H9 (cell line): ENCODE measurements at regions not wholly inside any gene's neighbourhood (a gene's known extent, or its start where the extent isn't known, plus 50 kb on each side); places are given as distances from the start of the nearest gene placed in this dataset.

Experiments
- DNase-seq: peaks from one replicate; pipeline ENCODE4 v3.0.0-alpha.2; 2017
- H2AFZ ChIP-seq: one replicate; pipeline ENCODE4 v1.6.1; 2013; ENCODE audit warnings: mild to moderate bottlenecking, low read length, control low read depth, moderate library complexity
- H2AK5ac ChIP-seq: 2 replicates; pipeline ENCODE4 v1.6.1; 2013; ENCODE audit warnings: low read length, control low read depth, mixed read lengths; ENCODE audit not compliant: insufficient read length
- H2BK120ac ChIP-seq: one replicate; pipeline ENCODE4 v1.6.1; 2013; ENCODE audit warnings: low read depth, mild to moderate bottlenecking, low read length, control low read depth, inconsistent platforms; ENCODE audit not compliant: poor library complexity, severe bottlenecking
- H2BK12ac ChIP-seq: 2 replicates; pipeline ENCODE4 v1.6.1; 2013; ENCODE audit warnings: low read length, control low read depth, mixed read lengths, low read depth; ENCODE audit not compliant: insufficient read length
- H2BK15ac ChIP-seq: 2 replicates; pipeline ENCODE4 v1.6.1; 2013; ENCODE audit warnings: low read depth, low read length, control low read depth
- H2BK20ac ChIP-seq: one replicate; pipeline ENCODE4 v1.6.1; 2013; ENCODE audit warnings: low read depth, mild to moderate bottlenecking, low read length, control low read depth, inconsistent platforms; ENCODE audit not compliant: poor library complexity, severe bottlenecking
- H2BK5ac ChIP-seq: 2 replicates; pipeline ENCODE4 v1.6.1; 2013; ENCODE audit warnings: low read length, control low read depth, mixed read lengths; ENCODE audit not compliant: insufficient read length
- H3K14ac ChIP-seq: 2 replicates; pipeline ENCODE4 v1.6.1; 2013; ENCODE audit warnings: low read length, control low read depth; ENCODE audit not compliant: insufficient read depth
- H3K18ac ChIP-seq: 2 replicates; pipeline ENCODE4 v1.6.1; 2013; ENCODE audit warnings: low read depth, mild to moderate bottlenecking, mixed read lengths, low read length, control low read depth; ENCODE audit not compliant: insufficient read length
- H3K23ac ChIP-seq: 2 replicates; pipeline ENCODE4 v1.6.1; 2013; ENCODE audit warnings: low read length, control low read depth, mixed read lengths, low read depth; ENCODE audit not compliant: insufficient read length
- H3K23me2 ChIP-seq: 2 replicates; pipeline ENCODE4 v1.6.1; 2013; ENCODE audit warnings: low read depth, mild to moderate bottlenecking, mixed read lengths, low read length, control low read depth; ENCODE audit not compliant: insufficient read length, poor library complexity, severe bottlenecking
- H3K27ac ChIP-seq: 2 replicates; pipeline ENCODE4 v1.5.1; 2013; ENCODE audit warnings: low read length, control low read depth, mixed read lengths, low read depth; ENCODE audit not compliant: insufficient read length
- H3K27me3 ChIP-seq: 2 replicates; pipeline ENCODE4 v1.6.1; 2013; ENCODE audit warnings: low read length, control low read depth, inconsistent platforms; ENCODE audit not compliant: insufficient read depth
- H3K4ac ChIP-seq: 2 replicates; pipeline ENCODE4 v1.6.1; 2013; ENCODE audit warnings: low read depth, mild to moderate bottlenecking, control low read depth, inconsistent platforms, low read length, moderate library complexity
- H3K4me1 ChIP-seq: 2 replicates; pipeline ENCODE4 v1.6.1; 2013; ENCODE audit warnings: low read length, control low read depth, inconsistent platforms; ENCODE audit not compliant: insufficient read depth
- H3K4me2 ChIP-seq: 2 replicates; pipeline ENCODE4 v1.6.1; 2013; ENCODE audit warnings: low read length, control low read depth, mixed read lengths; ENCODE audit not compliant: insufficient read length, insufficient read depth
- H3K56ac ChIP-seq: 2 replicates; pipeline ENCODE4 v1.6.1; 2013; ENCODE audit warnings: low read depth, mild to moderate bottlenecking, mixed read lengths, low read length, control low read depth; ENCODE audit not compliant: insufficient read length
- H3K79me1 ChIP-seq: 2 replicates; pipeline ENCODE4 v1.6.1; 2013; ENCODE audit warnings: low read depth, mild to moderate bottlenecking, moderate library complexity, low read length, control low read depth, inconsistent platforms; ENCODE audit not compliant: insufficient read depth, poor library complexity, severe bottlenecking
- H3K79me2 ChIP-seq: 2 replicates; pipeline ENCODE4 v1.6.1; 2013; ENCODE audit warnings: low read length, control low read depth, inconsistent platforms; ENCODE audit not compliant: insufficient read depth
- H3K9ac ChIP-seq: 2 replicates; pipeline ENCODE4 v1.6.1; 2013; ENCODE audit warnings: low read length, control low read depth, mixed read lengths; ENCODE audit not compliant: insufficient read length; ENCODE audit errors: extremely low read depth
- H3K9me3 ChIP-seq: one replicate; pipeline ENCODE4 v1.6.1; 2013; ENCODE audit warnings: low read depth, low read length, inconsistent platforms; ENCODE audit not compliant: control insufficient read depth
- H3T11ph ChIP-seq: one replicate; pipeline ENCODE4 v1.6.1; 2013; ENCODE audit warnings: mild to moderate bottlenecking, low read length, control low read depth, inconsistent platforms
- H4K20me1 ChIP-seq: one replicate; pipeline ENCODE4 v1.6.1; 2013; ENCODE audit not compliant: control insufficient read depth, insufficient read length, insufficient read depth
- H4K5ac ChIP-seq: 2 replicates; pipeline ENCODE4 v1.6.1; 2013; ENCODE audit warnings: low read depth, mild to moderate bottlenecking, mixed read lengths, low read length, control low read depth; ENCODE audit not compliant: insufficient read length
- H4K8ac ChIP-seq: replicated peaks from 2 replicates; pipeline ENCODE4 v1.6.1; 2013; ENCODE audit warnings: low read length, control low read depth, mixed read lengths, low read depth; ENCODE audit not compliant: insufficient read length
- H4K91ac ChIP-seq: 2 replicates; pipeline ENCODE4 v1.6.1; 2013; ENCODE audit warnings: low read depth, mild to moderate bottlenecking, moderate library complexity, mixed read lengths, low read length, control low read depth; ENCODE audit not compliant: insufficient read length
- H3K27ac Mint-ChIP-seq, 3 experiments: 2 replicates in 2 of 3; 3 replicates in 1 of 3; pipeline ENCODE4 v1.8.0; 2020 to 2021; ENCODE audit warnings: mixed read lengths in 3 of 3, mild to moderate bottlenecking in 1 of 3, moderate library complexity in 1 of 3
- H3K27me3 Mint-ChIP-seq: 2 replicates; pipeline ENCODE4 v1.8.0; 2021; ENCODE audit warnings: low read depth, mild to moderate bottlenecking, moderate library complexity, mixed read lengths
- H3K36me3 Mint-ChIP-seq, 3 experiments: 2 replicates in 2 of 3; 3 replicates in 1 of 3; pipeline ENCODE4 v1.8.0; 2020 to 2021; ENCODE audit warnings: low read depth in 3 of 3, mixed read lengths in 3 of 3; ENCODE audit not compliant: insufficient read depth in 1 of 3
- H3K4me1 Mint-ChIP-seq, 2 experiments: 2 replicates each; pipeline ENCODE4 v1.8.0; 2020; ENCODE audit warnings: mixed read lengths in 2 of 2
- H3K4me3 Mint-ChIP-seq, 2 experiments: 2 replicates in 1 of 2; 3 replicates in 1 of 2; pipeline ENCODE4 v1.8.0; 2020 to 2021; ENCODE audit warnings: mild to moderate bottlenecking in 2 of 2, mixed read lengths in 2 of 2, moderate library complexity in 1 of 2
- H3K9me3 Mint-ChIP-seq, 2 experiments: 2 replicates in 1 of 2; 3 replicates in 1 of 2; pipeline ENCODE4 v1.8.0; 2020; ENCODE audit warnings: mild to moderate bottlenecking in 2 of 2, mixed read lengths in 2 of 2, moderate library complexity in 1 of 2
- CTCF ChIP-seq: fragments of 200-600 bp; sonication (generic); conservative IDR thresholded peaks from 3 replicates; pipeline ENCODE4 v1.8.0; 2021; ENCODE audit warnings: antibody characterized with exemption, mild to moderate bottlenecking
- WGBS: extraction: QIAGEN DNeasy Blood & Tissue Kit; methylation state at CpG from one replicate; pipeline ENCODE4 v1.1.7; 2013; ENCODE audit warnings: missing lambda C conversion rate, low lambda C conversion rate, mixed read lengths; ENCODE audit not compliant: insufficient read length; ENCODE audit errors: extremely low coverage; 5-methylcytosine and 5-hydroxymethylcytosine counted together

DNA sequence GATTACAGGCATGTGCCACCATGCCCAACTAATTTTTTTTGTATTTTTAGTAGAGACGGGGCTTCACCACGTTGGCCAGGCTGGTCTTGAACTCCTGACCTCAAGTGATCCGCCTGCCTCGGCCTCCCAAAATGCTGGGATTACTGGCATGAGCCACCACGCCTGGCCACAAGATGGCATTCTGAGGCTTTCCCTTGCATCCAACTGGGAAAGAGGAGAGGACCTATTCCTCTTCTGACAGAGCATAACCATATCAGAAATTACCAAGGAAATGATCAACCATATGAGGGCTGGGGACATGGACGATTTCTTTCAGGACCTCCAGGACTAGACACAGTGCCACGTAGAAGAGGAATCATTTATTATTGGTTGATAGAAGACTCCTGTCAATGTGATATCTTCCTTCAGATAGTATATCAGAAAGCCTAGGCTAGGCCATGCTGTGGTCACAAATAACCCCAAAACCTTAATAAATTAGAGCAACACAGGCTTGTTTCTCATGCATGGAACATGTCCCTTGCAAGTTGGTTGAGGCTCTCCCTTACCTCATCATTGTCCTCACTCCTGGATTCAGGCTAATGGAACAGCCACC lies 372.3 kb upstream of the IL12A start:
- no peak overlapping the region for H4K8ac ChIP-seq
- H3K23ac ChIP-seq: no peak overlapping the region
- H3K56ac ChIP-seq: no peak overlapping the region
- no peak overlapping the region for H2BK15ac ChIP-seq
- H2BK120ac ChIP-seq: no peak overlapping the region
- no peak overlapping the region for H3K27ac ChIP-seq
- H3K4me1 Mint-ChIP-seq: peaks cover 23 to 26% of the 10 kb centered on the region in 2 experiments
- H3K4me1 ChIP-seq: no peaks in the 10 kb centered on the region
- no peak overlapping the region for H2AFZ ChIP-seq
- no peak overlapping the region for H2BK20ac ChIP-seq
- H2BK5ac ChIP-seq: no peak overlapping the region
- no peak overlapping the region for H3K4me2 ChIP-seq
- no peak overlapping the region for H3K27ac Mint-ChIP-seq
- H3K4me3 Mint-ChIP-seq: no peak overlapping the region
- no peaks in the 10 kb centered on the region for H3K36me3 Mint-ChIP-seq
- H4K5ac ChIP-seq: no peak overlapping the region
- no peak overlapping the region for H3K4ac ChIP-seq
- no peak overlapping the region for H2AK5ac ChIP-seq
- WGBS: no CpG with 5 or more reads among the region's 7 CpGs
- no peaks in the 10 kb centered on the region for H3K79me2 ChIP-seq
- H2BK12ac ChIP-seq: no peak overlapping the region
- no peak overlapping the region for H3K14ac ChIP-seq
- H3T11ph ChIP-seq: no peak overlapping the region
- TF ChIP-seq CTCF: peak; percentile 74
- DNase-seq: peak; percentile 46
- no peaks in the 10 kb centered on the region for H3K27me3 ChIP-seq
- no peak overlapping the region for H3K18ac ChIP-seq
- H4K91ac ChIP-seq: no peak overlapping the region
- H4K20me1 ChIP-seq: no peaks in the 10 kb centered on the region
- H3K79me1 ChIP-seq: no peaks in the 10 kb centered on the region
- H3K27me3 Mint-ChIP-seq: no peaks in the 10 kb centered on the region; the same call in none of the 2 replicates
- no peaks in the 10 kb centered on the region for H3K9me3 ChIP-seq
- H3K23me2 ChIP-seq: no peaks in the 10 kb centered on the region
- H3K9me3 Mint-ChIP-seq: no peaks in the 10 kb centered on the region
- H3K9ac ChIP-seq: no peak overlapping the region
